ENCODE measurements at regions not wholly inside any gene's neighbourhood (a gene's known extent, or its start where the extent isn't known, plus 50 kb on each side); places are given as distances from the start of the nearest gene placed in this dataset.

- Histone ChIP-seq H3K4me1 (no peaks in the 10 kb centered on the region), H3K4me3 (no peak overlapping the region), H3K36me3 (no peaks in the 10 kb centered on the region), H3K9me3 (no peaks in the 10 kb centered on the region), H3K27ac (no peak overlapping the region), H3K27me3 (no peaks in the 10 kb centered on the region)
- no peak for DNase-seq
- TF ChIP-seq POLR2A (IDR thresholded peaks at IDR 0.05): no peak
- TF ChIP-seq, protein P1, sequence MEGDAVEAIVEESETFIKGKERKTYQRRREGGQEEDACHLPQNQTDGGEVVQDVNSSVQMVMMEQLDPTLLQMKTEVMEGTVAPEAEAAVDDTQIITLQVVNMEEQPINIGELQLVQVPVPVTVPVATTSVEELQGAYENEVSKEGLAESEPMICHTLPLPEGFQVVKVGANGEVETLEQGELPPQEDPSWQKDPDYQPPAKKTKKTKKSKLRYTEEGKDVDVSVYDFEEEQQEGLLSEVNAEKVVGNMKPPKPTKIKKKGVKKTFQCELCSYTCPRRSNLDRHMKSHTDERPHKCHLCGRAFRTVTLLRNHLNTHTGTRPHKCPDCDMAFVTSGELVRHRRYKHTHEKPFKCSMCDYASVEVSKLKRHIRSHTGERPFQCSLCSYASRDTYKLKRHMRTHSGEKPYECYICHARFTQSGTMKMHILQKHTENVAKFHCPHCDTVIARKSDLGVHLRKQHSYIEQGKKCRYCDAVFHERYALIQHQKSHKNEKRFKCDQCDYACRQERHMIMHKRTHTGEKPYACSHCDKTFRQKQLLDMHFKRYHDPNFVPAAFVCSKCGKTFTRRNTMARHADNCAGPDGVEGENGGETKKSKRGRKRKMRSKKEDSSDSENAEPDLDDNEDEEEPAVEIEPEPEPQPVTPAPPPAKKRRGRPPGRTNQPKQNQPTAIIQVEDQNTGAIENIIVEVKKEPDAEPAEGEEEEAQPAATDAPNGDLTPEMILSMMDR (IDR thresholded peaks at IDR 0.05): no peak
- intact Hi-C loops (cut with DNase I; ENCODE audit: low total_unique reads): no loop called here
These were observed 293.9 kb upstream of the PLET1 start for GRCh38 chr11:112554586-112554985.

DNA sequence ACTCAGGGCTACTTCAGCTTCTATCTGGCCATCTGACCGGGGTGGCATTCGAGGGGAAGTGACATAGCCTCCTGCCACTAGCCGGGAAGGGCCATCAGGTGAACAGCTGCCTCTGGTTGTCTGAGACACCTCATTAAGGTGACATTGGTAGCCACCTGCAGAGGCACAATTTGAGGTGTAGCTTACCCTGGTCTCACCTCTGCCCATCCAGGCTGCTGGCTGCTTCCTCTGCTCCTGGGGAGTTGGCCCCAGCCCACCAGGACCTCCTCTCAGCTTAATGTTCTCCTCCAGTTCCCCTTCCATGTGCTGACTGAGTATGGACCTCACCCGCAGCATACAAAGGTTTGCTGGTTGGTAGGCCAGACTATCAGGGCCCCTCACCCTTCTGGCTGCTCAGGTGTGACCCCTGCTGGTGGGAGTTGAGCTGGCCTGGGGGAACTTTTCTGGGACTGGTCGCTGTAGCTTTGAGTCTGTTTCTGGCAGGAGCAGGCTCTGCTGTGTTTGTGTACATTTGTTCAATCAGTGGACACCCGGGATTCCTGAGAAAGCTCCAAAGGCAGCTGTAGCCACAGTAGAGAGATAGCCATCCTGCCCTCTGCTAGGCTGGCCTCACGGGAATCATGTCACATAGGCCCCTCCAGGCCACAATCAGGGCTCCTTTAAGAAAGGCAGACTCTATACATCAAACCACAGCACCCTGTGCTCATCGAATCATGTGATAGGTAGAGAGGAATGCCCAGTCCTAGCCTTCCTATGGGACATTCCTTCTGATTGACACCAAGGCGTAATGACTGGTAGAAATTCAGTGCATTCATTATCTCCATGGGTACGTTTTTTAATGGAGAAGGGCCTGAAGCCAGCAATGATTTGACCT lies 295.1 kb upstream of the PLET1 start:
- no peak overlapping the region for H3K27ac ChIP-seq
- H3K36me3 ChIP-seq: no peaks in the 10 kb centered on the region
- no peak overlapping the region for H3K4me3 ChIP-seq
- no peaks in the 10 kb centered on the region for H3K4me1 ChIP-seq
- H3K27me3 ChIP-seq: no peaks in the 10 kb centered on the region
- H3K9me3 ChIP-seq: no peaks in the 10 kb centered on the region
- TF ChIP-seq POLR2A (IDR thresholded peaks at IDR 0.05): no peak
- TF ChIP-seq, protein P1 (IDR thresholded peaks at IDR 0.05): peak; percentile 14 to 46 (median 33)
- intact Hi-C loops (cut with DNase I; ENCODE audit: low total_unique reads): no loop called here
- peak; percentile 22 to 30 for DNase-seq

DNA sequence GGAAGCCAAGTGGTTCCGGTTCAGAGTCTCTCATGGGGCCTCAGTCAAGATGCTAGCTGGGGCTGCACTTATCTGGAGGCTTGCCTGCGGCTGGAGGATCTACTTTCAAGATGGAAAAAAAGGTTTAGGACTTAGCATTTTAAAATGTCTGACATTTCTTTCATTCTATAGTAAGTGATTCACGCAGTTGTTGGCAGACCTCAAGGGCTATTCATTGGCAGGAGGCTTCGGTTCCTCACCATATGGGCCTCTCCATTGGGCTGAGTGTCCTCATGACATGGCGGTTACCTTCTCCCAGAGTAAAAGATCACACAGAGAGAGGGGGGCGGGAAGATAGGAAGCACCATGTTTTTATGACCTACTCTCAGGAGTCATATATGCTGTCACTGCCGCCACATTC lies 298.0 kb upstream of the PLET1 start:
- Histone ChIP-seq H3K4me3 (no peak overlapping the region), H3K27ac (no peak overlapping the region), H3K9me3 (no peaks in the 10 kb centered on the region), H3K36me3 (no peaks in the 10 kb centered on the region), H3K4me1 (no peaks in the 10 kb centered on the region), H3K27me3 (no peaks in the 10 kb centered on the region)
- intact Hi-C loops (cut with DNase I; ENCODE audit: low total_unique reads): no loop called here
- DNase-seq: no peak
- no peak for TF ChIP-seq POLR2A (IDR thresholded peaks at IDR 0.05)
- TF ChIP-seq, protein P1 (IDR thresholded peaks at IDR 0.05): no peak

DNA sequence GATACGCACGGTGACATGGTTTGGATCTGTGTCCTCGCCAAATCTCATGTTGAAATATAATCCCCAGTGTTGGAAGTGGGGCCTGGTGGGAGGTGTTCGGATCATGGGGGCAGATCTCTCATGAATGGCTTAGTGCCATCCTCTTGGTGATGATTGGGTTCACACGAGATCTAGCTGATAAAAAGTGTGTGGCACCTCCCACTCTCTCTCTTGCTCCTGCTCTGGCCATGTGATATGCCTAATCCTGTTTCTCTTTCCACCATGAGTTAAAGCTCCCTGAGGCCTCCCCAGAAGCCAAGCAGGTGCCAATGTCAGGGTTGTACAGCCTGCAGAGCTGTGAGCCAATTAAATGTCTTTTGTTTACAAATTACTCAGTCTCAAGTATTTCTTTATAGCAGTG lies 303.1 kb upstream of the PLET1 start:
- no peak for DNase-seq
- Histone ChIP-seq H3K27ac (peak overlapping the region in 1 of 2 donors; percentile 8), H3K4me3 (no peak overlapping the region), H3K9me3 (no peaks in the 10 kb centered on the region), H3K27me3 (no peaks in the 10 kb centered on the region), H3K4me1 (peaks cover 0 to 4% of the 10 kb centered on the region in 2 donors), H3K36me3 (no peaks in the 10 kb centered on the region)
- intact Hi-C loops (cut with DNase I; ENCODE audit: low total_unique reads): no loop called here
- no peak for TF ChIP-seq POLR2A (IDR thresholded peaks at IDR 0.05)
- TF ChIP-seq, protein P1 (IDR thresholded peaks at IDR 0.05): no peak

DNA sequence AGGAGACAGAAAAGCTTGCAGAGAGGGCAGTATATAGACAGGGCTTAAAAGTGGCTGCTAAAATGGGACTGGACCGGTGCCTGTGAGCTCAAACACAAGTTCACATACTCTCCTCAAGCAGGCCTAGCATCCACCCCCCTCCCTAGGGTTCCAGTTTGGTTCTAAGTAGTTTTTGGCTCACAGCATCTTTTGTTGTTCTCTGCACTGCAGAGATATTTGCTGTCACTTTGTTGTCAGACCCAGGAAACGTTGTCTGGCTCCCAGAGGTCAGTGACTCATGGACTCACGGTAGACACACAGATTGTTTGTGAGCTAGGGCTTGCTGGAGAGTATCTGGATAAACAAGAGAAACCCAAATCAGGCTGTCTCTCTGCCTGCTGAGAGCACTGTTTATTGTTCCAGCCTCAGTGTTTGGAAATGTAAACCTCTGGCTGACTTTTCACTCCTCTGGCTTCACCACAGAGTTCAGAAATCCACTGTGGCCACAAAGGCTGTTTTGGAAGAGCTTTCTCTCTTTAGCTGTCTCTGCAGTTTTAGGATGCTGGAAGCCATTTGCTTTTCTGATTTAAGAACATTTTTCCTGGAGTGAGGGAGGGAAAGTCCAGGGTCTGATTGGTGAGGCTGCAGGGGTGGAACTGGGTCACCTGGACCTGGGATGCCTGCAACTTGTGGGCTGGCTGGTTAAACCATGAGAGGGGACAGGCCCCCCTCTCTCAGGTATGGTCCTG lies 303.7 kb upstream of the PLET1 start:
- Histone ChIP-seq H3K27ac (peak overlapping the region in 1 of 2 donors; percentile 53), H3K27me3 (no peaks in the 10 kb centered on the region), H3K4me1 (peaks cover 0 to 4% of the 10 kb centered on the region in 2 donors), H3K36me3 (no peaks in the 10 kb centered on the region), H3K9me3 (no peaks in the 10 kb centered on the region), H3K4me3 (no peak overlapping the region)
- intact Hi-C loops (cut with DNase I; ENCODE audit: low total_unique reads): no loop called here
- DNase-seq: no peak
- TF ChIP-seq, protein P1 (IDR thresholded peaks at IDR 0.05): no peak
- TF ChIP-seq POLR2A (IDR thresholded peaks at IDR 0.05): no peak
